Muscle of leg (tissue), 3 donors: ENCODE measurements at regions not wholly inside any gene's neighbourhood (a gene's known extent, or its start where the extent isn't known, plus 50 kb on each side); places are given as distances from the start of the nearest gene placed in this dataset.

ENCODE experiments used
- DNase-seq: peaks from one replicate; pipeline ENCODE4 v3.0.0; 2013
- H3K27ac ChIP-seq: one replicate; pipeline ENCODE4 v1.5.1; 2013; ENCODE audit warnings: mild to moderate bottlenecking, low read length, control low read depth
- H3K27me3 ChIP-seq: one replicate; pipeline ENCODE4 v1.6.1; 2013; ENCODE audit warnings: low read length; ENCODE audit not compliant: control insufficient read depth, insufficient read depth
- H3K36me3 ChIP-seq: one replicate; pipeline ENCODE4 v1.6.1; 2013; ENCODE audit warnings: low read length; ENCODE audit not compliant: control insufficient read depth, insufficient read depth
- H3K4me1 ChIP-seq: one replicate; pipeline ENCODE4 v1.6.1; 2013; ENCODE audit warnings: low read length; ENCODE audit not compliant: control insufficient read depth, insufficient read depth
- H3K4me3 ChIP-seq: one replicate; pipeline ENCODE4 v1.5.1; 2013; ENCODE audit warnings: low read length, control low read depth
- H3K9me3 ChIP-seq: replicated peaks from 2 replicates; pipeline ENCODE4 v1.6.1; 2013; ENCODE audit warnings: low read depth, low read length; ENCODE audit not compliant: control insufficient read depth
- WGBS: methylation state at CpG from one replicate; pipeline ENCODE4 v1.1.5; 2013; ENCODE audit warnings: missing lambda C conversion rate; ENCODE audit not compliant: insufficient coverage; 5-methylcytosine and 5-hydroxymethylcytosine counted together

GRCh38 chr13:83620530-83621220, 261.6 kb downstream of the SLITRK1 start:
- H3K27me3 ChIP-seq, result no peaks in the 10 kb centered on the region
- H3K9me3 ChIP-seq, result peaks cover 5% of the 10 kb centered on the region
- H3K36me3 ChIP-seq, result no peaks in the 10 kb centered on the region
- H3K4me3 ChIP-seq, result no peak overlapping the region
- H3K4me1 ChIP-seq, result no peaks in the 10 kb centered on the region
- DNase-seq, result no peak
- H3K27ac ChIP-seq, result no peak overlapping the region

DNA sequence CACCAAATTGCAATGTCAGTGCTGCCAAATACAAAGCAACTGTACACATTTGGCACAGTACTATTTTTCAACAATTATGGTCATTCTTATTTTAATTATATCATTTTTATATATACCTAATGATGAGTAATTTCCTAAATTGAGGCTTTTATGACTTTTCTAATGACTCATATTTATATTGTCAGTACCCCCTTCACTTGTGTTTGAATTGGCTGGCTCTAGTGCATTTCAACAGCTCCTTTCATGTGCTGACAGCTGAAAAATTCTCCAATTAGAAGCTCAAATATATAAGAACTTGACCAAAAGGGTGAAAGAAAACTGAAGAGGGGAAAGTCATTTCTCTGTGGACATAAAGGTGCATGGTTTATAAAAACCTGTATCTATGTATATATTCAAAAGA, 263.3 kb downstream of the SLITRK1 start:
- no peaks in the 10 kb centered on the region for H3K27me3 ChIP-seq
- no peak for DNase-seq
- H3K27ac ChIP-seq, result no peak overlapping the region
- H3K9me3 ChIP-seq, result peaks cover 7% of the 10 kb centered on the region
- no peak overlapping the region for H3K4me3 ChIP-seq
- H3K4me1 ChIP-seq, result no peaks in the 10 kb centered on the region
- H3K36me3 ChIP-seq, result no peaks in the 10 kb centered on the region

GRCh38 chr13:83613524-83613923, 268.8 kb downstream of the SLITRK1 start:
- Histone ChIP-seq H3K4me3 (no peak overlapping the region), H3K9me3 (peaks cover 16% of the 10 kb centered on the region), H3K4me1 (no peaks in the 10 kb centered on the region), H3K27ac (no peak overlapping the region), H3K27me3 (no peaks in the 10 kb centered on the region), H3K36me3 (no peaks in the 10 kb centered on the region)
- WGBS, result 78% methylated on average over 6 of the region's 16 CpGs
- DNase-seq, result no peak

- Histone ChIP-seq H3K4me1 (no peaks in the 10 kb centered on the region), H3K36me3 (no peaks in the 10 kb centered on the region), H3K9me3 (no peaks in the 10 kb centered on the region), H3K4me3 (no peak overlapping the region), H3K27ac (no peak overlapping the region), H3K27me3 (no peaks in the 10 kb centered on the region)
- DNase-seq, result no peak
- WGBS, result no CpG with 5 or more reads among the region's 1 CpG
Observed at GRCh38 chr13:83601539-83601938, 280.7 kb downstream of the SLITRK1 start.

GRCh38 chr13:83592095-83592494, 290.2 kb downstream of the SLITRK1 start:
- DNase-seq, result no peak
- no peaks in the 10 kb centered on the region for H3K36me3 ChIP-seq

GRCh38 chr13:83589814-83590213, 292.5 kb downstream of the SLITRK1 start:
- H3K27ac ChIP-seq, result no peak overlapping the region
- WGBS, result no CpG with 5 or more reads among the region's 1 CpG
- H3K9me3 ChIP-seq, result no peaks in the 10 kb centered on the region
- H3K27me3 ChIP-seq, result no peaks in the 10 kb centered on the region
- no peaks in the 10 kb centered on the region for H3K36me3 ChIP-seq
- no peak for DNase-seq
- H3K4me3 ChIP-seq, result no peak overlapping the region
- H3K4me1 ChIP-seq, result no peaks in the 10 kb centered on the region

More at GRCh38 chr13:83592095-83592494, 290.2 kb downstream of the SLITRK1 start:
- H3K9me3 ChIP-seq, result no peaks in the 10 kb centered on the region
- no peak overlapping the region for H3K4me3 ChIP-seq
- H3K27ac ChIP-seq, result no peak overlapping the region
- H3K27me3 ChIP-seq, result no peaks in the 10 kb centered on the region
- no peaks in the 10 kb centered on the region for H3K4me1 ChIP-seq

DNA sequence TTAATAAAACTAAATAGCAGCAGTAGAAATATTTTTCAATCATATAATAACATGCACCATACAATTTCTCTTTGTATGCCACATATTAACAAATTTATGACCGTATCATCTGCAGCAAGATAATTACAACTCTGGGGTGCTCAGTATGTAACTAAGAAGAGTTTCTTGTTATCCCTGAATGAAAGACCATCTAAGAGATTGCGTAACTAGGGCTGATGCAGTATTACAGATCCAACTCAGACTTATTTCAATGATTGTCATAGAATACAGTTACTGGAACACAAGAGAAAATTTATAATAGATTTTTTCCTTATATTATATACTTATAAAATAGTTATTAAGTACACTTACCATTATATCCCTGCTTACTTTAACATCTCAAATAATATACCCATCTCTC, 305.1 kb downstream of the SLITRK1 start:
- no peak for DNase-seq
- H3K4me1 ChIP-seq, result no peaks in the 10 kb centered on the region
- H3K36me3 ChIP-seq, result no peaks in the 10 kb centered on the region
- no peaks in the 10 kb centered on the region for H3K27me3 ChIP-seq
- WGBS, result no CpG with 5 or more reads among the region's 2 CpGs
- H3K9me3 ChIP-seq, result no peaks in the 10 kb centered on the region
- no peak overlapping the region for H3K4me3 ChIP-seq
- no peak overlapping the region for H3K27ac ChIP-seq

GRCh38 chr13:83568019-83568418, 314.3 kb downstream of the SLITRK1 start:
- Histone ChIP-seq H3K9me3 (no peaks in the 10 kb centered on the region), H3K27me3 (no peaks in the 10 kb centered on the region), H3K4me3 (no peak overlapping the region), H3K27ac (no peak overlapping the region), H3K36me3 (no peaks in the 10 kb centered on the region), H3K4me1 (no peaks in the 10 kb centered on the region)
- DNase-seq, result no peak
- no CpG with 5 or more reads among the region's 3 CpGs for WGBS

DNA sequence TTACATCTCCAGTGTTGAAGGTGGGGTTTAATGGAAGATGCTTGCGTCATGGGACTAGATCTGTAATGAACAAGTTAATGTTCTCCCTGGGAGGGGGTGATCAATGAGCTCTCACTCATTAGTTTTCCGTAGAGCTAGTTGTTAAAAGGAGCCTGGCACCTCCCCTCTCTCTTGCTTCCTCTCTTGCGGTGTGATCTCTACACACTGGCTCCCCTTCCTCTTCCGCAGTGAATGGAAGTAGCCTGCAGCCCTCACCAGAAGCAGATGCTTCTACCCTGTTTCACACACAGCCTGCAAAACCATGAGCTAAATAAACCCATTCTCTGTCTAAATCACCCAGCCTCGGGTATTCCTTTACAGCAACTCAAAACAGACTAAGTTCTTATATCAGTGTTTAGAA, 318.8 kb downstream of the SLITRK1 start:
- no peaks in the 10 kb centered on the region for H3K9me3 ChIP-seq
- no peak overlapping the region for H3K4me3 ChIP-seq
- DNase-seq, result no peak
- 79% methylated on average over 2 of the region's 5 CpGs for WGBS
- no peaks in the 10 kb centered on the region for H3K4me1 ChIP-seq
- no peaks in the 10 kb centered on the region for H3K36me3 ChIP-seq
- no peak overlapping the region for H3K27ac ChIP-seq
- H3K27me3 ChIP-seq, result no peaks in the 10 kb centered on the region

DNA sequence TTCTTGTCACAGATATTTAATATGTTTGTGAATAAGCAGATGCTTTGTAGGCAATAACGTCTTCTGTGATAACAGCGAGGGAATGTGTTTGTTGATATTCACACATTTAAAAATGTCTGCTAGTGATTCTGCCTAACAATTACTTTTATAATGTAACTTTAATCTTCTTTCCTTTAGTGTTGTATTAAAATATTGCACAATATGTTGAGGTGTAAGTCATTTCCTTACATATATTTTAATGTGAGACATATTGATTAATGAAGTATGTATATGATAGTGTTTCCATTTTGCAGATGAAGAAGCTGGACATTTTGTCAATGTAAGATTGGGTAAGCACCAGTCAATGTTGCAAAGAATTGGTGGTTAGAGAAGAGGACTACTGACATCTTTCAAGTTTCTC, 324.4 kb downstream of the SLITRK1 start:
- no peak for DNase-seq
- H3K4me1 ChIP-seq, result no peaks in the 10 kb centered on the region
- no peaks in the 10 kb centered on the region for H3K36me3 ChIP-seq
- no CpG with 5 or more reads among the region's 2 CpGs for WGBS
- H3K4me3 ChIP-seq, result no peak overlapping the region
- H3K9me3 ChIP-seq, result no peaks in the 10 kb centered on the region
- H3K27ac ChIP-seq, result no peak overlapping the region
- H3K27me3 ChIP-seq, result no peaks in the 10 kb centered on the region

GRCh38 chr13:83549671-83550070, 332.6 kb downstream of the SLITRK1 start:
- Histone ChIP-seq H3K4me1 (no peaks in the 10 kb centered on the region), H3K4me3 (no peak overlapping the region), H3K36me3 (no peaks in the 10 kb centered on the region), H3K27me3 (no peaks in the 10 kb centered on the region), H3K9me3 (no peaks in the 10 kb centered on the region), H3K27ac (no peak overlapping the region)
- WGBS, result no CpG with 5 or more reads among the region's 1 CpG
- no peak for DNase-seq
